ENCODE measurements at regions not wholly inside any gene's neighbourhood (a gene's known extent, or its start where the extent isn't known, plus 50 kb on each side); places are given as distances from the start of the nearest gene placed in this dataset.

DNA sequence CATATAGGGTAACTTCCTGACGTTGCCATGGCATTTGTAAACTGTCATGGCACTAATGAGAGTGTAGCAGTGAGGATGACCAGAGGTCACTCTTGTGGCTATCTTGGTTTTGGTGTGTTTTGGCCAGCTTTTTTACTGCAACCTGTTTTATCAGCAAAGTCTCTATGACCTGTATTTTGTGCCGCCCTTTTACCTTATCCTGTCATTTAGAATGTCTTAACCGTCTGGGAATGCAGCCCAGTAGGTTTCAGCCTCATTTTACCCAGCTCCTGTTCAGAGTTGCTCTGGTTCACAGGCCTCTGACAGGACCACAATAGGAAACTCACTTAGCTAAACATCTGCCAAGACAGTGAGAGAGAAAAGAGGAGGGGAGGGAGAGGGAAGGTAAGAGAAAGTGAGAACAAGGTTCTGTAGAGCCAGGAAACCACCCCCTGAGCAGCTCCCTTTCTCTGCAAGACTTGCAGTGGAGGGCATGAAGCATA lies 64.8 kb upstream of the PLEKHG3 start:
- ATAC-seq: no peak
- intact Hi-C loops (cut with DNase I, micrococcal nuclease): loop anchor here in 1 of 2 experiments (5.0 to 10.0 kb wide), 2 partner anchors 175 to 212 kb away; partner anchors contain the start of gene AKAP5

DNA sequence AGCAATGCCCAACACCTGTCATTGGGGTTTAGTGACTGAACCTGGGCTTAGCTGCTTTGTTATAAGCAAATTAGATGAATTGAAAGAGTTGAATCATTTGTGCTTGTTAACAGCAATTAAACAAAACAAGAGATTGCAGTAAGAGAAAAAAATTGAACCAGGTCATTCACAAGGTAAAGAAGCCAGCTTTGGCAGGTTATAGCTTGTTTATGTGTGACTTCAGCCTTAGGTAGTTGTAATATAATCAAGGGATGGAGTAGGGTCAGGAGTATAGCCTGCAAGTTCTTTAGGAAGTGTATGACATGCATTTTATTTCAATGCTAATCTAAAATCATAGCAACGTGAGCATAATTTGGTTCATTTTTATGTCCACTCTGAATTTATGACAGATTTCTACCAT lies 63.4 kb upstream of the PLEKHG3 start:
- Mint-ChIP-seq H3K4me1 (peaks cover 3% of the 10 kb centered on the region), H3K36me3 (ENCODE audit: low read depth) (no peaks in the 10 kb centered on the region), H3K27ac (no peak overlapping the region), H3K27me3 (peaks cover 5% of the 10 kb centered on the region), H3K9me3 (ENCODE audit: low read depth) (no peaks in the 10 kb centered on the region), H3K4me3 (no peak overlapping the region)
- DNase-seq: no peak
- POLR2A ChIA-PET: no interaction called here
- CTCF ChIA-PET: interaction anchor here (1.2 kb wide), 1 partner anchor 297 kb away, joined by 5 read pairs; no protein-coding TSS in a partner anchor
- ATAC-seq: no peak
- intact Hi-C loops (cut with DNase I, micrococcal nuclease): no loop called here

More for the DNA sequence above, 64.8 kb upstream of the PLEKHG3 start:
- Mint-ChIP-seq H3K27me3 (peaks cover 5% of the 10 kb centered on the region), H3K36me3 (ENCODE audit: low read depth) (no peaks in the 10 kb centered on the region), H3K9me3 (ENCODE audit: low read depth) (no peaks in the 10 kb centered on the region), H3K27ac (no peak overlapping the region), H3K4me1 (peaks cover 3% of the 10 kb centered on the region), H3K4me3 (no peak overlapping the region)
- no peak for DNase-seq
- ChIA-PET POLR2A (no interaction called here), CTCF (interaction anchor here (0.6 to 4.9 kb wide), 4 partner anchors 20 to 296 kb away, joined by 4 to 35 read pairs (median 18); no protein-coding TSS in a partner anchor)

DNA sequence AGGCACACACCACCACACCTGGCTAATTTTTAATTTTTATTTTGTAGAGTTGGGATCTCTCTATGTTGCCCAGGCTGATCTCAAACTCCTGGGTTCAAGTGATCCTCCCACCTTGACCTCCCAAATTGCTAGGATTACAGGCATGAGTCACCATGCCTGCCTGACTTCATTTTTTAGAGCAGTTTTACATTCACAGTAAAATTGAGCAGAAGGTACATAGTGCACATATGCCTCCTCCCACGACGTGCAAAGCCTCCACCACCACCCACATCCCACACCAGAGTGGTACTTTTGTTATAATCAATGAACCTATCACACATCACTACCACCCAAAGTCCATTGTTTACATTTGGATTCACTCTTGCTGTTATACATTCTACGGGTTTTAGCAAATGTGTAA lies 62.5 kb upstream of the PLEKHG3 start:
- Mint-ChIP-seq H3K4me1 (peaks cover 2% of the 10 kb centered on the region), H3K4me3 (no peak overlapping the region), H3K27me3 (peaks cover 4% of the 10 kb centered on the region), H3K36me3 (ENCODE audit: low read depth) (no peaks in the 10 kb centered on the region), H3K27ac (no peak overlapping the region), H3K9me3 (ENCODE audit: low read depth) (no peaks in the 10 kb centered on the region)
- ATAC-seq (no peak), DNase-seq (no peak)
- POLR2A ChIA-PET: no interaction called here
- CTCF ChIA-PET: interaction anchor here (1.3 kb wide), 1 partner anchor 29 kb away, joined by 3 read pairs; no protein-coding TSS in a partner anchor
- intact Hi-C loops (cut with DNase I, micrococcal nuclease): no loop called here

DNA sequence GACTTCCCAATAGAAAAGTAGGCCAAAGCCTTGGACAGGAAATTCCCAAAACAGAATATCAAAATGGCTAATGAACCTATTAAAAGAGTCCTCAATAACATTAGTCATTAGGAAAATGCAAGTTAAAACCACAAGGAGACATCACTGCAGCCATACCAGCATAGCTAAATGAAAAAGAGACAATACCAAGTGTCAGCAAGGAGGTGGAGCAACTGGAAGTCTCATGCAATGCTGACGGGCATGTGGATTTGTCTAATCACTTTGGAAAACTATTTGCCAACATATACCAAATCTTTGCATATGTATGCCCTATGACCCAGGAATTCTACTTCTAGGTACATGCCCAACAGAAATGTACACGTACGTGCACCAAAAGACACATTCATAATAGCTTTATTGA lies 60.5 kb upstream of the PLEKHG3 start:
- POLR2A ChIA-PET: no interaction called here
- Mint-ChIP-seq H3K4me1 (no peaks in the 10 kb centered on the region), H3K4me3 (no peak overlapping the region), H3K27me3 (peaks cover 5% of the 10 kb centered on the region), H3K9me3 (ENCODE audit: low read depth) (no peaks in the 10 kb centered on the region), H3K36me3 (ENCODE audit: low read depth) (no peaks in the 10 kb centered on the region), H3K27ac (no peak overlapping the region)
- DNase-seq: no peak
- CTCF ChIA-PET: interaction anchor here (1.8 kb wide), 1 partner anchor 28 kb away, joined by 4 read pairs; no protein-coding TSS in a partner anchor
- intact Hi-C loops (cut with DNase I, micrococcal nuclease): no loop called here
- no peak for ATAC-seq

DNA sequence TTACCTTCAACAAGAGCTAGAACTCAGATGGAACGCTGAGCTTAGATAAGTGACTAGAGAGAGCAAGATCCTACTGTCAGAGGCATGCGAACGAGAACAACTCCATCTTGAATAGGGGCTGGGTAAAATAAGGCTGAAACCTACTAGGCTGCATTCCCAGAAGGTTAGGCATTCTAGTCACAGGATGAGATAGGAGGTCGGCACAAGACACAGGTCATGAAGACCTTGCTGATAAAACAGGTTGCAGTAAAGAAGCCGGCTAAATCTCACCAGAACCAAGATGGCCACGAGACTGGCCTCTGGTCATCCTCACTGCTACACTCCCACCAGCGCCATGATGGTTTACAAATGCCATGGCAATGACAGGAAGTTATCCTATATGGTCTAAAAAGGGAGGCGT lies 59.6 kb upstream of the PLEKHG3 start:
- DNase-seq: no peak
- intact Hi-C loops (cut with DNase I, micrococcal nuclease): no loop called here
- Mint-ChIP-seq H3K4me1 (no peaks in the 10 kb centered on the region), H3K36me3 (ENCODE audit: low read depth) (no peaks in the 10 kb centered on the region), H3K27ac (no peak overlapping the region), H3K27me3 (peaks cover 5% of the 10 kb centered on the region), H3K9me3 (ENCODE audit: low read depth) (no peaks in the 10 kb centered on the region), H3K4me3 (no peak overlapping the region)
- ChIA-PET CTCF (interaction anchor here (0.6 to 1.8 kb wide), 3 partner anchors 28 to 197 kb away, joined by 3 to 4 read pairs (median 4); no protein-coding TSS in a partner anchor), POLR2A (no interaction called here)
- ATAC-seq: no peak

DNA sequence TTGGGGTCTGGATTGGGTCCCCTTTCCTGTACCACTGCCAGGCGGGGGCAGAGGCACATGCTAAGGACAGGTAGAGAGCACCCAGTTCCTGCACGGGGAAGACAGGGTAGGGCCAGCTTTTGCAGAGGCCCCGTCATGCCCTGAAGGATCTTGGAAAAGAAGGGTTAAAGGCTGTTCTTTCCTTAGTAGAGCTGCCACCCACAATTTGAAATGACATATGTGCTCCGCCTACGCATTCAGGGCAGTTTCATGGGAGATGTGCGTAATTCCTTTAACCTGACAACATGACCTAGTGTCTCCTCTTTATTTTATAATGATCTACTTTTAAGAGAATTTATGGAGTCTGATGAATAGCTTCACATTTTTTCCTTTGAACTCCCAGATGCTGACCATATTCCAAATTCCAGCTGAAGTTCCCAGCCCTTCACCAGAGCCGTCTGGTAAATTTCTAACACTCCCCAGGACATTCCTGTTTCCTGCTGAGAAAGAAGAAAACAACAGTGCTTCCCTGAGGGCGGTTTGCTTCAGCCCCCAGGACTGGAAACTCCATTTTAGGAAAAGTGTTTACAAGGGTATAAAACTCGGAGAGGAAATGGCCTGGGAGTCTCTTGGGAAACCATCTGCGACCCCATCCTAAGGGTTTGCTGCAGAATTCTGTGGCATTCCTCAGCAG lies 58.9 kb upstream of the PLEKHG3 start:
- Mint-ChIP-seq H3K36me3 (ENCODE audit: low read depth) (no peaks in the 10 kb centered on the region), H3K4me3 (no peak overlapping the region), H3K27ac (no peak overlapping the region), H3K4me1 (no peaks in the 10 kb centered on the region), H3K27me3 (peaks cover 5% of the 10 kb centered on the region), H3K9me3 (ENCODE audit: low read depth) (no peaks in the 10 kb centered on the region)
- ATAC-seq (no peak), DNase-seq (no peak)
- intact Hi-C loops (cut with DNase I, micrococcal nuclease): no loop called here
- POLR2A ChIA-PET: no interaction called here
- CTCF ChIA-PET: interaction anchor here (0.8 to 1.5 kb wide), 2 partner anchors 9 to 26 kb away, joined by 3 to 14 read pairs; no protein-coding TSS in a partner anchor

DNA sequence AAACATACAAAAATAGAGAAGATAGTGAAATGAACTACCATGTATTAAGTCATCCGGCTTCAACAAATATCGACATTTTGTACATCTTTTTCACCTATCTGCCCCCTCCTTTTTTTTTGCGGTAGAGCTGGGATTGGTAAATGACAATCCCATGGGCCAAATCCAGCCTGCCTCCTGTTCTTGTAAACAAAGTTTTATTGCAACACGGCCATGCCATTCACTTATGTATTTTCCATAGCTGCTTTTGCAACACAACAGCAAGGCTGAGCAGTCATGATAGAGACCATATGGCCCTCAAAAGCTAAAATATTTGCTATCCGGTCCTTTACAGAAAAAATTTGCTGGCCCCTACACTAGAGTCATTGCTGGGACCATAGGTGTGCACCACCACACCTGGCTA lies 58.1 kb upstream of the PLEKHG3 start:
- ChIA-PET CTCF (interaction anchor here (1.5 kb wide), 1 partner anchor 9 kb away, joined by 14 read pairs; no protein-coding TSS in a partner anchor), POLR2A (no interaction called here)
- intact Hi-C loops (cut with DNase I, micrococcal nuclease): no loop called here
- Mint-ChIP-seq H3K4me1 (no peaks in the 10 kb centered on the region), H3K9me3 (ENCODE audit: low read depth) (no peaks in the 10 kb centered on the region), H3K27me3 (peaks cover 5% of the 10 kb centered on the region), H3K4me3 (no peak overlapping the region), H3K27ac (no peak overlapping the region), H3K36me3 (ENCODE audit: low read depth) (no peaks in the 10 kb centered on the region)
- ATAC-seq: no peak
- DNase-seq: no peak

DNA sequence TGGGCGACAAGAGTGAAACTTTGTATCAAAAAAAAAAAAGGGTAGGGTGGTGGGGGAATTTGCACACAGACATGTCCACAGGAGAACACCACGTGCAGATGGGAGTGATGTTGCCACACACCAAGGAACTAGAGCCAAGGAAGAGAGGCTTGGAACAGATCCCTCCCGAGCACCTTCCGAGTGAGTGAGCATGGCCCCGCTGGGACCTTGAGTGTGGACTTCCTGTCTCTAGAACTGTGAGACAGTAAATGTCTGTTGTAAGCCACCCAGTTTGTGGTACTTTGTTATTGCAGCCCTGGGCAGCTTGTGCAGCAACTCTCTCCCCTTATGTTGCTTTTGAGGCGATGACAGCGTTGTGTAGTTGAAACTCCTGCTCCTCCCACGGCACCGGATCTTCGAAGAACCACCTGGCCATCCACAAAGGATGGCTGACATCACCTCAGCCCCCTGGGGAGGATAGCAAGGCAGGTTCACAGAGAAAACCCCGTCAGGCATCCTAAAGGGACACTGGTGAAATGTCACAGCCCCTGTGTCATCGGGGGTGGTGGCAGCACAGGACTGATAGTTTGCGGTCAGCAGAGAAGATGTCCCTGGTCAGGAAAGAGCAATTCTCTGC lies 54.7 kb upstream of the PLEKHG3 start:
- Mint-ChIP-seq H3K36me3 (ENCODE audit: low read depth) (no peaks in the 10 kb centered on the region), H3K4me3 (no peak overlapping the region), H3K27ac (no peak overlapping the region), H3K4me1 (peaks cover 7% of the 10 kb centered on the region), H3K27me3 (peaks cover 6% of the 10 kb centered on the region), H3K9me3 (ENCODE audit: low read depth) (no peaks in the 10 kb centered on the region)
- ATAC-seq: no peak
- CTCF ChIA-PET: interaction anchor here (2.3 kb wide), 1 partner anchor 13 kb away, joined by 7 read pairs; no protein-coding TSS in a partner anchor
- intact Hi-C loops (cut with DNase I, micrococcal nuclease): no loop called here
- POLR2A ChIA-PET: no interaction called here
- no peak for DNase-seq

DNA sequence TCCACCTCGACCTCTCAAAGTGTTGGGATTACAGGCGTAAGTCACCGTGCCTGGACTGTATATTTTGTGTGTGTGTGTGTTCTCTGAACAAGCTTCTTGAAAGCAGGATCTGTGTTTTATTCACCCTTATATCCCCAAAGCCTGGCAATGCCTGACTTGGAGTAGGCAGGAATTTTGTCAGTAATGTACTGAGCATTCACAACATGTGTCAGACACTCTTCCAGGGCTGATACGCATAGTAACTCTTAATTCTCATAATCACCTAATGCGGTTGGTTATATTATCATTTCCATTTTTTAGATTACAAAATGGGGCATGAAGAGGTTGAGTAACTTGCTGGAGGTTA lies 50.4 kb upstream of the PLEKHG3 start:
- DNase-seq (no peak), ATAC-seq (no peak)
- POLR2A ChIA-PET: no interaction called here
- intact Hi-C loops (cut with DNase I, micrococcal nuclease): no loop called here
- Mint-ChIP-seq H3K36me3 (ENCODE audit: low read depth) (no peaks in the 10 kb centered on the region), H3K9me3 (ENCODE audit: low read depth) (no peaks in the 10 kb centered on the region), H3K27ac (no peak overlapping the region), H3K4me3 (no peak overlapping the region), H3K27me3 (peaks cover 5% of the 10 kb centered on the region), H3K4me1 (peaks cover 10% of the 10 kb centered on the region)
- CTCF ChIA-PET: interaction anchor here (0.5 to 2.2 kb wide), 5 partner anchors 15 to 123 kb away, joined by 3 to 13 read pairs (median 3); no protein-coding TSS in a partner anchor

DNA sequence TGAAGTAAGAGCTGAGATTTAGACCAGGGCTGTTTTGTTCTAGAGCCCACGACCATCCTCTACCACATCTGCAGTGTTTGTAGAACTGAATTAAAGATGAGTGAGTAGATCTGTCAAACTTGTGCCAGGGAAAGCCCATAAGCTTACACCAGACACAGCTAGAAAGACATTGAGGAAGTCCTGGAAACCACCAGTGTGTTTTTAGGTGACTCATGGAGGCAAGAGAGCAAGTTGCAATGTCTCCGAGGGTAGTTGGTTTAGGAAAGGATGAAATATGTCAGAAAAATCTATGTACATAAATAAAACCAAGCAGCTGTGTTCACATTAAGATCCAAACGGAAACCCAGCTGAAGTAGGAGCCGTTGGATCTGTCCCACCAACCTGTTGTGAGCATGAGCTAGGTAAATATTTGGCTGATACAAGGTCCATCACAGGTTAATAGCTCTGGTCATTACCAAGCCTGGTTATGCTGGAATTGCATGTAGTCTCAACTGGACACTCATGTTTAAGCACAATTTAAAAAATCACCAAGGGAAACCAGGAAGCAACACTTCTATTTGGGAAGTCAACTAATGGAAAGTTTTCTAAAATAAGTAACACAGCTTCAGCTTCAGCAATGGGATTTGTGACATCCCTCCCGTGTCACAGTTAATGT lies 49.9 kb upstream of the PLEKHG3 start:
- ChIA-PET CTCF (interaction anchor here (0.5 to 2.2 kb wide), 6 partner anchors 15 to 236 kb away, joined by 3 to 13 read pairs (median 3); no protein-coding TSS in a partner anchor), POLR2A (no interaction called here)
- ATAC-seq (peak; percentile 92), DNase-seq (no peak)
- no peak overlapping the region for H3K27ac Mint-ChIP-seq
- H3K4me3 Mint-ChIP-seq: no peak overlapping the region
- no peaks in the 10 kb centered on the region for H3K9me3 Mint-ChIP-seq (ENCODE audit: low read depth)
- intact Hi-C loops (cut with DNase I, micrococcal nuclease): no loop called here
- H3K36me3 Mint-ChIP-seq (ENCODE audit: low read depth): no peaks in the 10 kb centered on the region
- H3K27me3 Mint-ChIP-seq: peaks cover 10% of the 10 kb centered on the region
- peaks cover 15% of the 10 kb centered on the region for H3K4me1 Mint-ChIP-seq

Data from activated CD4-positive, alpha-beta T cell treated with anti-CD3 and anti-CD28 coated beads for 36 hours (primary cell).